SK-N-MC (cell line): ENCODE measurements at regions not wholly inside any gene's neighbourhood (a gene's known extent, or its start where the extent isn't known, plus 50 kb on each side); places are given as distances from the start of the nearest gene placed in this dataset.
"Not testable (repeated sequence)": the region's sequence is repeated elsewhere in the genome, so short reads cannot be mapped to it uniquely, and the experiment has no call there.

ENCODE experiments used
- DNase-seq: peaks from one replicate; pipeline ENCODE4 v3.0.0-alpha.2; 2011; ENCODE audit warnings: low read depth, low spot score
- H3K27ac ChIP-seq: fragments of 200-600 bp; sonication (generic); 2 replicates; pipeline ENCODE4 v1.5.1; 2016; ENCODE audit warnings: mixed run types
- H3K36me3 ChIP-seq: fragments of 200-600 bp; sonication (generic); 2 replicates; pipeline ENCODE4 v1.6.1; 2017; ENCODE audit warnings: antibody characterized with exemption, low read length, mixed read lengths; ENCODE audit not compliant: insufficient read depth
- H3K4me3 ChIP-seq: fragments of 200-600 bp; sonication (generic); 2 replicates; pipeline ENCODE4 v1.5.1; 2016
- H3K9ac ChIP-seq: fragments of 200-600 bp; sonication (generic); 2 replicates; pipeline ENCODE4 v1.8.0; 2017; ENCODE audit warnings: mixed run types, mixed read lengths; ENCODE audit not compliant: insufficient read length
- H3K9me3 ChIP-seq: fragments of 200-600 bp; sonication (generic); 2 replicates; pipeline ENCODE4 v1.6.1; 2017; ENCODE audit warnings: low read depth, mild to moderate bottlenecking, antibody characterized with exemption, low read length, moderate library complexity, mixed read lengths
- EZH2 ChIP-seq: fragments of 200-600 bp; sonication (generic); IDR thresholded peaks from one replicate; pipeline ENCODE4 v1.6.1; 2017; ENCODE audit warnings: antibody characterized with exemption
- FOXP2 ChIP-seq: optimal IDR thresholded peaks from 2 replicates; pipeline ENCODE3; 2011; ENCODE audit warnings: mild to moderate bottlenecking, moderate library complexity; ENCODE audit not compliant: insufficient read depth; ENCODE audit errors: extremely low read length, control extremely low read depth
- POLR2AphosphoS5 ChIP-seq: IDR thresholded peaks from 2 replicates; pipeline ENCODE4 v1.6.1; 2012; ENCODE audit warnings: mild to moderate bottlenecking, low read depth, low read length, borderline replicate concordance

GRCh38 chr5:87188391-87188790 is 79.3 kb upstream of the RASA1 start:
- no peak for TF ChIP-seq EZH2
- no peak for TF ChIP-seq POLR2AphosphoS5
- no peak for TF ChIP-seq FOXP2
- no peak overlapping the region for H3K9ac ChIP-seq
- no peaks in the 10 kb centered on the region for H3K36me3 ChIP-seq
- DNase-seq: no peak
- H3K9me3 ChIP-seq: no peaks in the 10 kb centered on the region
- no peak overlapping the region for H3K27ac ChIP-seq
- no peak overlapping the region for H3K4me3 ChIP-seq

GRCh38 chr5:87190041-87190440 is 77.6 kb upstream of the RASA1 start:
- no peak overlapping the region for H3K27ac ChIP-seq
- no peaks in the 10 kb centered on the region for H3K9me3 ChIP-seq
- H3K4me3 ChIP-seq: no peak overlapping the region
- no peak overlapping the region for H3K9ac ChIP-seq
- no peak for DNase-seq
- TF ChIP-seq POLR2AphosphoS5: no peak
- TF ChIP-seq EZH2: no peak
- TF ChIP-seq FOXP2: no peak
- no peaks in the 10 kb centered on the region for H3K36me3 ChIP-seq

GRCh38 chr5:87190687-87191086 is 77.0 kb upstream of the RASA1 start:
- TF ChIP-seq FOXP2 (no peak), EZH2 (no peak), POLR2AphosphoS5 (no peak)
- DNase-seq: no peak
- no peaks in the 10 kb centered on the region for H3K9me3 ChIP-seq

GRCh38 chr5:87191645-87192044 is 76.0 kb upstream of the RASA1 start:
- TF ChIP-seq EZH2 (no peak), POLR2AphosphoS5 (no peak), FOXP2 (no peak)
- no peaks in the 10 kb centered on the region for H3K9me3 ChIP-seq

More at GRCh38 chr5:87190687-87191086, 77.0 kb upstream of the RASA1 start:
- Histone ChIP-seq H3K9ac (no peak overlapping the region), H3K27ac (no peak overlapping the region), H3K36me3 (no peaks in the 10 kb centered on the region), H3K4me3 (no peak overlapping the region)

GRCh38 chr5:87195104-87195591 is 72.5 kb upstream of the RASA1 start:
- TF ChIP-seq EZH2 (no peak), FOXP2 (no peak), POLR2AphosphoS5 (no peak)
- Histone ChIP-seq H3K9ac (no peak overlapping the region), H3K36me3 (no peaks in the 10 kb centered on the region), H3K27ac (no peak overlapping the region), H3K9me3 (no peaks in the 10 kb centered on the region), H3K4me3 (no peak overlapping the region)
- no peak for DNase-seq

More at GRCh38 chr5:87191645-87192044, 76.0 kb upstream of the RASA1 start:
- DNase-seq: no peak
- Histone ChIP-seq H3K27ac (no peak overlapping the region), H3K36me3 (no peaks in the 10 kb centered on the region), H3K4me3 (no peak overlapping the region), H3K9ac (no peak overlapping the region)

- TF ChIP-seq FOXP2: no peak
- no peak for TF ChIP-seq POLR2AphosphoS5
- TF ChIP-seq EZH2: no peak
- H3K27ac ChIP-seq: no peak overlapping the region
- no peak for DNase-seq
- no peaks in the 10 kb centered on the region for H3K36me3 ChIP-seq
- no peak overlapping the region for H3K4me3 ChIP-seq
- no peaks in the 10 kb centered on the region for H3K9me3 ChIP-seq
- H3K9ac ChIP-seq: no peak overlapping the region
Observed at GRCh38 chr5:87195616-87196015, 72.1 kb upstream of the RASA1 start.

- Histone ChIP-seq H3K9ac (no peak overlapping the region), H3K4me3 (no peak overlapping the region), H3K27ac (no peak overlapping the region), H3K9me3 (no peaks in the 10 kb centered on the region), H3K36me3 (no peaks in the 10 kb centered on the region)
- TF ChIP-seq POLR2AphosphoS5 (no peak), FOXP2 (no peak), EZH2 (no peak)
- no peak for DNase-seq
Observed at GRCh38 chr5:87198010-87198409, 69.7 kb upstream of the RASA1 start.

- H3K9ac ChIP-seq, H3K27ac ChIP-seq, H3K9me3 ChIP-seq, DNase-seq, H3K4me3 ChIP-seq, H3K36me3 ChIP-seq: not testable (repeated sequence)
Observed at GRCh38 chr5:87199246-87199645, 68.4 kb upstream of the RASA1 start.

GRCh38 chr5:87199704-87200103 is 68.0 kb upstream of the RASA1 start:
- H3K9me3 ChIP-seq, H3K36me3 ChIP-seq, H3K9ac ChIP-seq, H3K27ac ChIP-seq, H3K4me3 ChIP-seq, DNase-seq: not testable (repeated sequence)
